Heart right ventricle (tissue), 16 donors: ENCODE measurements at regions not wholly inside any gene's neighbourhood (a gene's known extent, or its start where the extent isn't known, plus 50 kb on each side); places are given as distances from the start of the nearest gene placed in this dataset.

Source experiments
- ATAC-seq, 8 donors: fragments of 200-7000 bp; cut with Tn5 transposase; one replicate each; pipeline ENCODE4 v1.9.1; 2020; ENCODE audit warnings: mild to moderate bottlenecking in 8 of 8, moderate library complexity in 8 of 8, moderate number of reproducible peaks in 1 of 8
- DNase-seq, 2 donors: peaks; one replicate each; pipeline ENCODE4 v3.0.0-alpha.2; 2020
- H3K27ac ChIP-seq, 10 donors: fragments of 200-600 bp; sonication (generic) in 2 of 10; one replicate each; pipeline versions ENCODE4 v1.5.0 to v1.8.0; 2020 to 2022; ENCODE audit warnings: mild to moderate bottlenecking in 3 of 10
- H3K27me3 ChIP-seq, 7 donors: fragments of 200-600 bp; one replicate each; pipeline ENCODE4 v1.8.0; 2021 to 2022; ENCODE audit warnings: mild to moderate bottlenecking in 2 of 7
- H3K36me3 ChIP-seq, 9 donors: fragments of 200-600 bp; sonication (generic) in 1 of 9; one replicate each; pipeline versions ENCODE4 v1.5.0 to v1.8.0; 2020 to 2022; ENCODE audit warnings: mild to moderate bottlenecking in 2 of 9
- H3K4me1 ChIP-seq, 9 donors: fragments of 200-600 bp; sonication (generic) in 1 of 9; one replicate each; pipeline versions ENCODE4 v1.5.0 to v1.8.0; 2020 to 2022; ENCODE audit warnings: mild to moderate bottlenecking in 4 of 9
- H3K4me3 ChIP-seq, 10 donors: fragments of 200-600 bp; sonication (generic) in 2 of 10; one replicate each; pipeline versions ENCODE4 v1.5.0 to v1.8.0; 2020 to 2022; ENCODE audit warnings: mild to moderate bottlenecking in 7 of 10, moderate library complexity in 2 of 10
- H3K9me3 ChIP-seq, 11 donors: fragments of 200-600 bp in 10 of 11; sonication (generic) in 2 of 11; one replicate each; pipeline versions ENCODE4 v1.5.0 to v1.8.0; 2013 to 2022; ENCODE audit warnings: mild to moderate bottlenecking in 2 of 11, control low read depth in 1 of 11, moderate library complexity in 1 of 11
- WGBS, 2 donors: extraction: QIAGEN DNeasy Blood & Tissue Kit; methylation state at CpG; one replicate each; pipeline ENCODE4 v1.1.7; 2013; ENCODE audit warnings: inconsistent platforms in 1 of 2; 5-methylcytosine and 5-hydroxymethylcytosine counted together
- intact Hi-C, 10 donors: fragments of 100-400 bp; cut with DNase I; formaldehyde crosslinking; loops; one replicate each; pipeline versions ENCODE4 v1.11.1 to v1.14.2; 2022
- TF ChIP-seq, protein P1 (sequence below), 9 donors: fragments of 200-600 bp; sonication (generic) in 2 of 9; IDR thresholded peaks; one replicate each; pipeline versions ENCODE4 v1.5.0 to v1.8.0; 2021 to 2022; ENCODE audit warnings: antibody characterized with exemption in 9 of 9, mild to moderate bottlenecking in 5 of 9, moderate library complexity in 1 of 9
- donor health status: Arrhythmogenic right ventricular cardiomyopathy.
- donor health status: ischemic (EF 13 %, LVEDD 7.1; RV severe dilation, severe dysfunction).
- donor health status: healthy with polysubstance abuse.
- donor health status: DM: no; HTN: yes; CAD: no.
- donor health status: DM: no; HTN: no; CAD: no.
- donor health status: ischemic (EF 25% LVEDD 6.9; RV normal size, moderate dysfunction).
- donor health status: ischemic (EF 25% LVEDD 5.7; RV mildly dilated, moderate dysfunction).
- donor health status: healthy.
- donor health status: DM: yes; HTN: yes; CAD: no.
- donor health status: Ischemic cardiomyopathy.
- donor health status: ischemic (EF 35%, LVEDD 5.7; RV mildly dilated, moderate dysfunction).
- donor health status: nonischemic (EF 11% LVEDD 7.7; RV severe dilation, severe dysfunction).
- donor health status: DM: yes; HTN: yes; CAD: no.
- donor health status: PGD.
- donor health status: ischemic (EF 29% LVEDD 5.4; RV normal size, mild dysfunction).
- donor health status: nonischemic (EF 23%, LVEDD 6.1; RV moderate dilation, normal function).

DNA sequence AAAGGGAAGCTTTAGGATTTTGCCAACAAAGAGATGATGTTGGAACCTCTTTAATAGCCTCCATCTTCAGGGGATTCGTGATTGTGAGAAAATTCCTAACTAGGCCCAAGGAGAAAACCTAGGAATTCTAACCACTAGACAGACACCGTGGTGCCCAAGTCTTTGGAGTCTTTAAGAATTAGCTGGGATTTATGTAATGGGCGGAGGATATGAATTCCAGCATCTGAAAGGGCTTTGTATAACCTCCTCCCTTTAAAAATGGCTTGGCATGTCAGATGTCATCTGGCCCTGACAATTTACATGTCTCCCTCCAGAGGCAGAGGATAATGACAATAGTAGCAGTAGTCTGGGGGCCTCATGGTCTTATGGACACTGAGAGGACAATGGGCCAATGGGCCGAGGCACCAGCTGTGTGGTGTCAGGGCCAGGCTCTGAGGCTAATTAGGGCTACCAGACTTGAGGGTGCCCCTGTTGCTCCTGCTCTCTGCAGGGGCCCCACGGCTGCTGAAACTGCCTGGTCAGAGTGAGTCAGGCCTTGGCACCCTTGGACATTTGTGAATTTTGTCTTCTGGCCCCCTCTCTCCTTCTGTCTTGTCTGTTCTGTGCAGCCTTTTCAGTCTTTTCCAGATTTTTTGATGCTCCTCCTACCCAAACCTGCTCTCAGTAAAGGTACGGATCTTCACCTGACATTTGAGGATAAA, 113.9 kb downstream of the EDN1 start:
- intact Hi-C loops: loop anchor here in 1 of 10 donors (10.0 kb wide), 1 partner anchor 201 kb away; no protein-coding TSS in a partner anchor
- DNase-seq (no peak), ATAC-seq (no peak)
- WGBS, 2 donors: 86 to 87% methylated on average over 6 of the region's 6 CpGs
- TF ChIP-seq, protein P1, sequence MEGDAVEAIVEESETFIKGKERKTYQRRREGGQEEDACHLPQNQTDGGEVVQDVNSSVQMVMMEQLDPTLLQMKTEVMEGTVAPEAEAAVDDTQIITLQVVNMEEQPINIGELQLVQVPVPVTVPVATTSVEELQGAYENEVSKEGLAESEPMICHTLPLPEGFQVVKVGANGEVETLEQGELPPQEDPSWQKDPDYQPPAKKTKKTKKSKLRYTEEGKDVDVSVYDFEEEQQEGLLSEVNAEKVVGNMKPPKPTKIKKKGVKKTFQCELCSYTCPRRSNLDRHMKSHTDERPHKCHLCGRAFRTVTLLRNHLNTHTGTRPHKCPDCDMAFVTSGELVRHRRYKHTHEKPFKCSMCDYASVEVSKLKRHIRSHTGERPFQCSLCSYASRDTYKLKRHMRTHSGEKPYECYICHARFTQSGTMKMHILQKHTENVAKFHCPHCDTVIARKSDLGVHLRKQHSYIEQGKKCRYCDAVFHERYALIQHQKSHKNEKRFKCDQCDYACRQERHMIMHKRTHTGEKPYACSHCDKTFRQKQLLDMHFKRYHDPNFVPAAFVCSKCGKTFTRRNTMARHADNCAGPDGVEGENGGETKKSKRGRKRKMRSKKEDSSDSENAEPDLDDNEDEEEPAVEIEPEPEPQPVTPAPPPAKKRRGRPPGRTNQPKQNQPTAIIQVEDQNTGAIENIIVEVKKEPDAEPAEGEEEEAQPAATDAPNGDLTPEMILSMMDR (IDR thresholded peaks at IDR 0.05): no peak
- Histone ChIP-seq H3K4me1 (peaks cover 0 to 55% (median 5%) of the 10 kb centered on the region in 9 donors), H3K27ac (peak overlapping the region in 3 of 10 donors; percentile 8 to 55 (median 46)), H3K27me3 (no peaks in the 10 kb centered on the region), H3K9me3 (peaks cover 0 to 6% (median 0%) of the 10 kb centered on the region in 11 donors), H3K4me3 (no peak overlapping the region), H3K36me3 (no peaks in the 10 kb centered on the region)

DNA sequence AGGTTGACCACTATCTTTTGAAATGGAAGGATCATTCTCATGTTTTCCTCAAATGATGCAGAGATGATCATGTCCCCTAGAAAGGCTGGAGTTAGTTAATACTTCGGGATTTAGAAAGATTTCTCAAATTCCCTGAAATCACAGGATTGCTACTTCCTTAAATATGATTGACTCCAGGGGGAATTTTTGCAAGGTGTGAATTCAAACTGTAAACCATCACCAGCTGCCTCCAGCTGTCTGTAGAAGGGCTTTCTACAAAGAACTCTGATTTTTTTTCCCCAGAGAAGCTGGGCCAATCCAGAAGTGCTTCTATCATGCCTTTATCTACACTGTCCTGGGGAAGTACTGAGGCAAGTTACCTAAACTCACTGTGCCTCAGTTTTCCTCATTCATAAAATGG, 114.5 kb downstream of the EDN1 start:
- H3K36me3 ChIP-seq: no peaks in the 10 kb centered on the region
- ATAC-seq: peak in 1 of 8 donors; percentile 28
- H3K27me3 ChIP-seq: no peaks in the 10 kb centered on the region
- WGBS, 2 donors: 48 to 97% methylated on average over 1 of the region's 1 CpG
- no peak for DNase-seq
- TF ChIP-seq, protein P1 (IDR thresholded peaks at IDR 0.05): no peak
- H3K27ac ChIP-seq: no peak overlapping the region
- H3K4me3 ChIP-seq: no peak overlapping the region
- intact Hi-C loops: loop anchor here in 1 of 10 donors (10.0 kb wide), 1 partner anchor 200 kb away; no protein-coding TSS in a partner anchor
- H3K4me1 ChIP-seq: peaks cover 0 to 56% (median 5%) of the 10 kb centered on the region in 9 donors
- H3K9me3 ChIP-seq: peaks cover 0 to 6% (median 0%) of the 10 kb centered on the region in 11 donors

DNA sequence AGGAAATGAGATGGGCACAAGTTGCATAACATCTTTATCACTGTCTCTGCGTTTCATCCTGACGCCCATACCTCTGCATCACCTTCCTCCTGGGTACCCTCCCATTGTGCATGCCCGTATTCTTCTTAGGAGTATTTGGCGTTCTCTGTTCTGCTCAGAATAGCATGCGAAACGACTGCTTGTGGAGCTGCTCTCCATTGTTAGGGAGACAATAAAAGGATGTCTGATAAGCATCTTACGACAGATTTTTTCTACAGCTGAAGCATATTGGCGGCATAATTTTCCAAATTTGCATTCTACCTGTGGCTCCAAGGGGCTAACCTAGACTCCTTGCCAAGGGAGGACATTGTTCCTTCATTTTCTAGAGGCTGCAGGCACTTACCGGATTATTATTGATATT, 118.6 kb downstream of the EDN1 start:
- Histone ChIP-seq H3K27ac (peak overlapping the region in 5 of 10 donors; percentile 23 to 73 (median 58)), H3K36me3 (no peaks in the 10 kb centered on the region), H3K27me3 (no peaks in the 10 kb centered on the region), H3K9me3 (no peaks in the 10 kb centered on the region), H3K4me3 (no peak overlapping the region), H3K4me1 (peaks cover 0 to 34% (median 0%) of the 10 kb centered on the region in 9 donors)
- intact Hi-C loops: loop anchor here in 1 of 10 donors (10.0 kb wide), 1 partner anchor 196 kb away; no protein-coding TSS in a partner anchor
- ATAC-seq: peak; percentile 57 to 94 (median 80)
- peak in 1 of 2 donors; percentile 13 for DNase-seq
- WGBS, 2 donors: 59 to 67% methylated on average over 9 of the region's 9 CpGs
- TF ChIP-seq, protein P1 (IDR thresholded peaks at IDR 0.05): no peak

DNA sequence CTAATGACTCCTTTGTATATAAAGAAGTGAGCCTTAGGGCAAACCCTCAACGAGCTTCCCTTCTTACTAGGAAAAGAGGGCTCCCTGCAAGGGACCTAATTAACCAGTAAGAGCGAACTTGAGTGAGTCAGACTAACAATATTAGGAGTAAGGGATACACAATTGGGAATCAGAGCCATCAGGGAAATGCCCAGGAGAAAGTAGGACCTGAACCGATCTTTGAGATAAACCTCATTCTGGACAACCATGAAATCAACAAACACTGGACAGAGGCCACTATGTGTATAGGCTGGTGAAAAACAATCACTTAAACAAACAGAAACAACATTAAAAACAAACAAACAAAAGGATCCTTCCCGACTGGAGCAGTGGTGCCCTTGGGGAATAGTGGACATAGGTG, 120.8 kb downstream of the EDN1 start:
- intact Hi-C loops: loop anchor here in 2 of 10 donors (5.0 to 10.0 kb wide), 2 partner anchors 116 to 119 kb away; partner anchors contain the start of gene EDN1 (in 2 of the 2)
- ATAC-seq (no peak), DNase-seq (no peak)
- WGBS, 2 donors: 81 to 91% methylated on average over 4 of the region's 4 CpGs
- TF ChIP-seq, protein P1 (IDR thresholded peaks at IDR 0.05): no peak
- Histone ChIP-seq H3K36me3 (no peaks in the 10 kb centered on the region), H3K4me1 (peaks cover 0 to 26% (median 0%) of the 10 kb centered on the region in 9 donors), H3K4me3 (no peak overlapping the region), H3K27ac (no peak overlapping the region), H3K9me3 (no peaks in the 10 kb centered on the region), H3K27me3 (no peaks in the 10 kb centered on the region)
